ENCODE measurements at regions not wholly inside any gene's neighbourhood (a gene's known extent, or its start where the extent isn't known, plus 50 kb on each side); places are given as distances from the start of the nearest gene placed in this dataset.

DNA sequence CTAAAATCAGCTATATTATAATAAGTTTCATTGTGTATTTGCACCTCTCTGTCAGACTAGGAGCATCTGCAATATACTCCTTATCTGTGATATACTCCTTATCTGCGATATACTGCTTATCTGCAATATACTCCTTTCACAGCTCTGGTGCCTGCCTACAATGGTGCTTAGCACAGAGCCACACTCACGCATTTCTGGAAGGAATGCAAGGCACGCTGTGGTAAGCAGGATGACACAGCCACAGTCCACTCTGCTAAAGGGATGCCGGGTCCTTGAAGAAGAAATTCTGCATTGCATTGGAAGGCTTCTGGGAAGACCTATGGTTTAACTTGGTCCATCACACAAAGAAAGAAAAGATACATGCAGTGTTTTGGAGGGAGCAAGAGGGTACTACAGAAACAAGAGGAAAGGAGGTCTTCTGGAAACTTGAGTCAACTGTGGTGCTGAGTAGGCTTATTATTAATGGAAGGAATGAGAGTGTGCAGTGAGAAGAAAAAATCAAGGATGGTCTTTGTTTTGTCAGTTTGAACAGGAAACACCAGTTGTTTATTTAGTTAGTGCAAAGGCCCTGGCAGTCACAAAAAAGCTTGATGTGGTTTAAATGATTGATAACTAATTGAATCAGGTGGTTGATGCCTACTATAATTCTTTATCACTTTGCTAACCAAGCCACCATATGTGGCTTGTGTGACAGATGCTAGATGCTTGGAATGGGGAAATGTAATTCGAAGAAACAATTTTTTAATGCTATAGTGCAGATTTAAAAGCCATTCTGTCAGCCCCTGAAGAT, 342.3 kb downstream of the GRXCR1 start:
- no peak for TF ChIP-seq POLR2A (IDR thresholded peaks at IDR 0.05)
- TF ChIP-seq, protein P1, sequence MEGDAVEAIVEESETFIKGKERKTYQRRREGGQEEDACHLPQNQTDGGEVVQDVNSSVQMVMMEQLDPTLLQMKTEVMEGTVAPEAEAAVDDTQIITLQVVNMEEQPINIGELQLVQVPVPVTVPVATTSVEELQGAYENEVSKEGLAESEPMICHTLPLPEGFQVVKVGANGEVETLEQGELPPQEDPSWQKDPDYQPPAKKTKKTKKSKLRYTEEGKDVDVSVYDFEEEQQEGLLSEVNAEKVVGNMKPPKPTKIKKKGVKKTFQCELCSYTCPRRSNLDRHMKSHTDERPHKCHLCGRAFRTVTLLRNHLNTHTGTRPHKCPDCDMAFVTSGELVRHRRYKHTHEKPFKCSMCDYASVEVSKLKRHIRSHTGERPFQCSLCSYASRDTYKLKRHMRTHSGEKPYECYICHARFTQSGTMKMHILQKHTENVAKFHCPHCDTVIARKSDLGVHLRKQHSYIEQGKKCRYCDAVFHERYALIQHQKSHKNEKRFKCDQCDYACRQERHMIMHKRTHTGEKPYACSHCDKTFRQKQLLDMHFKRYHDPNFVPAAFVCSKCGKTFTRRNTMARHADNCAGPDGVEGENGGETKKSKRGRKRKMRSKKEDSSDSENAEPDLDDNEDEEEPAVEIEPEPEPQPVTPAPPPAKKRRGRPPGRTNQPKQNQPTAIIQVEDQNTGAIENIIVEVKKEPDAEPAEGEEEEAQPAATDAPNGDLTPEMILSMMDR (IDR thresholded peaks at IDR 0.05): no peak
